GM23338 (cell line): ENCODE measurements at regions not wholly inside any gene's neighbourhood (a gene's known extent, or its start where the extent isn't known, plus 50 kb on each side); places are given as distances from the start of the nearest gene placed in this dataset.

Source experiments
- ATAC-seq: fragments of 200-7000 bp; cut with Tn5 transposase; 3 replicates; pipeline ENCODE4 v1.9.1; 2020
- DNase-seq: peaks from one replicate; pipeline ENCODE4 v3.0.0-alpha.2; 2015; ENCODE audit warnings: low spot score
- H2AFZ ChIP-seq: fragments of 200-600 bp; sonication (generic); 2 replicates; pipeline ENCODE4 v1.8.0; 2016; ENCODE audit warnings: antibody characterized with exemption, mild to moderate bottlenecking, moderate library complexity
- H3F3A ChIP-seq: fragments of 200-600 bp; sonication (generic); replicated peaks from 2 replicates; pipeline ENCODE4 v1.8.0; 2017; ENCODE audit warnings: antibody characterized with exemption, mixed run types, low read depth
- H3K27ac ChIP-seq: fragments of 200-600 bp; sonication (generic); 2 replicates; pipeline ENCODE4 v1.6.1; 2016; ENCODE audit warnings: low read depth
- H3K27me3 ChIP-seq: fragments of 200-600 bp; sonication (generic); 2 replicates; pipeline ENCODE4 v1.8.0; 2016; ENCODE audit warnings: mild to moderate bottlenecking, mixed run types, moderate library complexity; ENCODE audit not compliant: insufficient read depth
- H3K36me3 ChIP-seq: fragments of 200-600 bp; sonication (generic); 2 replicates; pipeline ENCODE4 v1.8.0; 2016; ENCODE audit warnings: mild to moderate bottlenecking; ENCODE audit not compliant: insufficient read depth
- H3K4me1 ChIP-seq: fragments of 200-600 bp; sonication (generic); 2 replicates; pipeline ENCODE4 v1.8.0; 2016; ENCODE audit warnings: mild to moderate bottlenecking, moderate library complexity; ENCODE audit not compliant: insufficient read depth
- H3K4me2 ChIP-seq: fragments of 200-600 bp; sonication (generic); 2 replicates; pipeline ENCODE4 v1.7.1; 2017; ENCODE audit warnings: mixed run types
- H3K4me3 ChIP-seq: fragments of 200-600 bp; sonication (generic); 2 replicates; pipeline ENCODE4 v1.6.1; 2016; ENCODE audit warnings: mixed run types
- H3K79me2 ChIP-seq: fragments of 200-600 bp; sonication (generic); replicated peaks from 2 replicates; pipeline ENCODE4 v1.8.0; 2017; ENCODE audit warnings: mild to moderate bottlenecking; ENCODE audit not compliant: insufficient read depth
- H3K9me2 ChIP-seq: fragments of 200-600 bp; sonication (generic); 2 replicates; pipeline ENCODE4 v1.8.0; 2017; ENCODE audit not compliant: insufficient read depth
- H4K20me1 ChIP-seq: fragments of 200-600 bp; sonication (generic); replicated peaks from 2 replicates; pipeline ENCODE4 v1.8.0; 2017; ENCODE audit warnings: mild to moderate bottlenecking; ENCODE audit not compliant: insufficient read depth
- H3K27ac Mint-ChIP-seq: 2 replicates; pipeline ENCODE4 v1.8.0; 2020; ENCODE audit warnings: inconsistent platforms, mild to moderate bottlenecking, moderate library complexity, mixed read lengths
- H3K27me3 Mint-ChIP-seq: 3 replicates; pipeline ENCODE4 v1.8.0; 2022; ENCODE audit warnings: low read depth, mild to moderate bottlenecking, moderate library complexity, mixed read lengths, inconsistent platforms; ENCODE audit not compliant: insufficient read depth, poor library complexity
- H3K36me3 Mint-ChIP-seq: 3 replicates; pipeline ENCODE4 v1.8.0; 2021; ENCODE audit warnings: low read depth, mild to moderate bottlenecking, inconsistent platforms, moderate library complexity, mixed read lengths
- H3K4me1 Mint-ChIP-seq: 3 replicates; pipeline ENCODE4 v1.8.0; 2020; ENCODE audit warnings: mild to moderate bottlenecking, inconsistent platforms, mixed read lengths
- H3K4me3 Mint-ChIP-seq: 3 replicates; pipeline ENCODE4 v1.8.0; 2021; ENCODE audit warnings: moderate library complexity, mild to moderate bottlenecking, inconsistent platforms, mixed read lengths
- H3K9me3 Mint-ChIP-seq: 3 replicates; pipeline ENCODE4 v1.8.0; 2020; ENCODE audit warnings: moderate library complexity, mild to moderate bottlenecking, inconsistent platforms, mixed read lengths
- CREB1 ChIP-seq: fragments of 250-450 bp; sonication (Bioruptor Pico); IDR thresholded peaks from 2 replicates; pipeline ENCODE4 v1.5.0; 2020; ENCODE audit warnings: low read depth, mild to moderate bottlenecking, moderate library complexity
- EZH2 ChIP-seq: fragments of 200-600 bp; sonication (generic); IDR thresholded peaks from one replicate; pipeline ENCODE4 v1.8.0; 2017; ENCODE audit warnings: antibody characterized with exemption, mild to moderate bottlenecking, low read depth; ENCODE audit not compliant: unreplicated experiment
- EZH2phosphoT487 ChIP-seq: fragments of 200-600 bp; sonication (generic); IDR thresholded peaks from one replicate; pipeline ENCODE4 v1.8.1; 2018; ENCODE audit warnings: antibody characterized with exemption; ENCODE audit not compliant: unreplicated experiment
- JUNB ChIP-seq: IDR thresholded peaks from one replicate; pipeline ENCODE4 v1.6.1; 2016; ENCODE audit warnings: antibody characterized with exemption; ENCODE audit not compliant: unreplicated experiment
- NANOG ChIP-seq: IDR thresholded peaks from 2 replicates; pipeline ENCODE4 v1.6.1; 2016; ENCODE audit warnings: antibody characterized with exemption, borderline replicate concordance
- POLR2AphosphoS5 ChIP-seq: IDR thresholded peaks from 2 replicates; pipeline ENCODE4 v1.6.1; 2016; ENCODE audit warnings: antibody characterized with exemption, low read depth
- STAT1 ChIP-seq: IDR thresholded peaks from one replicate; pipeline ENCODE4 v1.6.1; 2016; ENCODE audit warnings: antibody characterized with exemption; ENCODE audit not compliant: unreplicated experiment
- ZNF114 ChIP-seq: fragments of 250-450 bp; sonication (Bioruptor Pico); IDR thresholded peaks from 2 replicates; pipeline ENCODE4 v1.5.0; 2020; ENCODE audit warnings: mild to moderate bottlenecking, moderate library complexity
- ZNF331 ChIP-seq: fragments of 250-450 bp; sonication (Bioruptor Pico); IDR thresholded peaks from 2 replicates; pipeline ENCODE4 v1.5.0; 2020; ENCODE audit warnings: low read depth, mild to moderate bottlenecking, moderate library complexity
- TF ChIP-seq, protein P1 (sequence below): fragments of 250-450 bp; sonication (Bioruptor Pico); IDR thresholded peaks from 2 replicates; pipeline ENCODE4 v1.5.0; 2020; ENCODE audit warnings: mild to moderate bottlenecking, moderate library complexity
- TF ChIP-seq, protein P2 (sequence below): IDR thresholded peaks from one replicate; pipeline ENCODE4 v1.6.1; 2018; ENCODE audit warnings: antibody characterized with exemption; ENCODE audit not compliant: unreplicated experiment
- TF ChIP-seq, protein P3 (sequence below), 2 experiments: fragments of 200-600 bp in 1 of 2; sonication (generic) in 1 of 2; conservative IDR thresholded peaks; 2 replicates each; pipeline versions ENCODE4 v1.5.1 to v1.6.1; 2016 to 2017; ENCODE audit warnings: antibody characterized with exemption in 2 of 2, low read depth in 2 of 2, mild to moderate bottlenecking in 2 of 2, moderate library complexity in 1 of 2
- TF ChIP-seq, protein P4 (sequence below): IDR thresholded peaks from 2 replicates; pipeline ENCODE4 v1.6.1; 2016; ENCODE audit warnings: antibody characterized with exemption

DNA sequence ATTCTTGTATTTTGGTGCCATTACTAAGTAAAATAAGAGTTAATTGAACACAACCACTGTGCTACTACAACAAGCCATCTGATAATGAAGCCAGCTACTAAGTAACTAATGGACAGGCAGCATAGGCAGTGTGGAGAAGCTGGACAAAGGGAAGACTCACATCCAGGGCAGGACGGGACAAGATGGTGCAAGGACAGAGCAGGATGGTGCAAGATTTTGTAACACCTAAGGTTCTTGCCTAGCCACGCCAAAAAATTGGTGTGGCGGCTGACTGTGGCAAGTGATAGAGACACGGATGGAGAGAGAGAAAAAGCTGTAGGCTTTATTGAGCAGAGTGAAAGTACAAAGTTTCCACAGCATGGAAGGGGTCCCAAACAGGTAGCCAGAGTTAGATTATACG is 114.0 kb upstream of the VANGL1 start (continued):
- TF ChIP-seq EZH2 (no peak), JUNB (no peak), CREB1 (no peak), ZNF114 (CRISPR knock-in tag) (no peak), NANOG (no peak)

DNA sequence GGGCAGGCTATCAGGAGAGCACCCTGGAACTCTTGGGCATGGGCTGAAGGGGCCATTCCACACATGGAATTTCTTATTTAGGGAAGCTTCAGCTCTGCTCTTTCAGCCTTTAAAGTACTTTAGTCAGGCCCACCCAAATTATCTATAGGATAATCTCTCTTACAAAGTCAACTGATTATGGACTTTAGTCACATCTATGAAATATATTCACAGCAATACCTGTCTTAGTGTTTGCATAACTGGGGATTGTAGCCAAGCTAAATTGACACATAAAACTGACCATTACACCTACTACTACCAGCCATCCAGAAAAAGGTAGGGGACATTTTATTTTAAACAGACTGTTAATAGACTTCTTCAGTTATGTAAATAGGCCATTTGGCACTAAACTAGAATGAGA is 114.9 kb upstream of the VANGL1 start:
- no peak for DNase-seq
- H3K9me3 Mint-ChIP-seq, result no peaks in the 10 kb centered on the region
- no peak; the same call in 2 of the 3 replicates for ATAC-seq
- no peaks in the 10 kb centered on the region for H3K36me3 Mint-ChIP-seq
- H3K4me1 Mint-ChIP-seq, result peaks cover 35% of the 10 kb centered on the region
- no peak overlapping the region for H3K4me3 ChIP-seq
- no peak overlapping the region for H3K27ac Mint-ChIP-seq
- no peak overlapping the region for H3K4me3 Mint-ChIP-seq
- no peaks in the 10 kb centered on the region for H3K27me3 ChIP-seq
- no peak for TF ChIP-seq EZH2phosphoT487
- TF ChIP-seq POLR2AphosphoS5, result no peak
- TF ChIP-seq, protein P1, sequence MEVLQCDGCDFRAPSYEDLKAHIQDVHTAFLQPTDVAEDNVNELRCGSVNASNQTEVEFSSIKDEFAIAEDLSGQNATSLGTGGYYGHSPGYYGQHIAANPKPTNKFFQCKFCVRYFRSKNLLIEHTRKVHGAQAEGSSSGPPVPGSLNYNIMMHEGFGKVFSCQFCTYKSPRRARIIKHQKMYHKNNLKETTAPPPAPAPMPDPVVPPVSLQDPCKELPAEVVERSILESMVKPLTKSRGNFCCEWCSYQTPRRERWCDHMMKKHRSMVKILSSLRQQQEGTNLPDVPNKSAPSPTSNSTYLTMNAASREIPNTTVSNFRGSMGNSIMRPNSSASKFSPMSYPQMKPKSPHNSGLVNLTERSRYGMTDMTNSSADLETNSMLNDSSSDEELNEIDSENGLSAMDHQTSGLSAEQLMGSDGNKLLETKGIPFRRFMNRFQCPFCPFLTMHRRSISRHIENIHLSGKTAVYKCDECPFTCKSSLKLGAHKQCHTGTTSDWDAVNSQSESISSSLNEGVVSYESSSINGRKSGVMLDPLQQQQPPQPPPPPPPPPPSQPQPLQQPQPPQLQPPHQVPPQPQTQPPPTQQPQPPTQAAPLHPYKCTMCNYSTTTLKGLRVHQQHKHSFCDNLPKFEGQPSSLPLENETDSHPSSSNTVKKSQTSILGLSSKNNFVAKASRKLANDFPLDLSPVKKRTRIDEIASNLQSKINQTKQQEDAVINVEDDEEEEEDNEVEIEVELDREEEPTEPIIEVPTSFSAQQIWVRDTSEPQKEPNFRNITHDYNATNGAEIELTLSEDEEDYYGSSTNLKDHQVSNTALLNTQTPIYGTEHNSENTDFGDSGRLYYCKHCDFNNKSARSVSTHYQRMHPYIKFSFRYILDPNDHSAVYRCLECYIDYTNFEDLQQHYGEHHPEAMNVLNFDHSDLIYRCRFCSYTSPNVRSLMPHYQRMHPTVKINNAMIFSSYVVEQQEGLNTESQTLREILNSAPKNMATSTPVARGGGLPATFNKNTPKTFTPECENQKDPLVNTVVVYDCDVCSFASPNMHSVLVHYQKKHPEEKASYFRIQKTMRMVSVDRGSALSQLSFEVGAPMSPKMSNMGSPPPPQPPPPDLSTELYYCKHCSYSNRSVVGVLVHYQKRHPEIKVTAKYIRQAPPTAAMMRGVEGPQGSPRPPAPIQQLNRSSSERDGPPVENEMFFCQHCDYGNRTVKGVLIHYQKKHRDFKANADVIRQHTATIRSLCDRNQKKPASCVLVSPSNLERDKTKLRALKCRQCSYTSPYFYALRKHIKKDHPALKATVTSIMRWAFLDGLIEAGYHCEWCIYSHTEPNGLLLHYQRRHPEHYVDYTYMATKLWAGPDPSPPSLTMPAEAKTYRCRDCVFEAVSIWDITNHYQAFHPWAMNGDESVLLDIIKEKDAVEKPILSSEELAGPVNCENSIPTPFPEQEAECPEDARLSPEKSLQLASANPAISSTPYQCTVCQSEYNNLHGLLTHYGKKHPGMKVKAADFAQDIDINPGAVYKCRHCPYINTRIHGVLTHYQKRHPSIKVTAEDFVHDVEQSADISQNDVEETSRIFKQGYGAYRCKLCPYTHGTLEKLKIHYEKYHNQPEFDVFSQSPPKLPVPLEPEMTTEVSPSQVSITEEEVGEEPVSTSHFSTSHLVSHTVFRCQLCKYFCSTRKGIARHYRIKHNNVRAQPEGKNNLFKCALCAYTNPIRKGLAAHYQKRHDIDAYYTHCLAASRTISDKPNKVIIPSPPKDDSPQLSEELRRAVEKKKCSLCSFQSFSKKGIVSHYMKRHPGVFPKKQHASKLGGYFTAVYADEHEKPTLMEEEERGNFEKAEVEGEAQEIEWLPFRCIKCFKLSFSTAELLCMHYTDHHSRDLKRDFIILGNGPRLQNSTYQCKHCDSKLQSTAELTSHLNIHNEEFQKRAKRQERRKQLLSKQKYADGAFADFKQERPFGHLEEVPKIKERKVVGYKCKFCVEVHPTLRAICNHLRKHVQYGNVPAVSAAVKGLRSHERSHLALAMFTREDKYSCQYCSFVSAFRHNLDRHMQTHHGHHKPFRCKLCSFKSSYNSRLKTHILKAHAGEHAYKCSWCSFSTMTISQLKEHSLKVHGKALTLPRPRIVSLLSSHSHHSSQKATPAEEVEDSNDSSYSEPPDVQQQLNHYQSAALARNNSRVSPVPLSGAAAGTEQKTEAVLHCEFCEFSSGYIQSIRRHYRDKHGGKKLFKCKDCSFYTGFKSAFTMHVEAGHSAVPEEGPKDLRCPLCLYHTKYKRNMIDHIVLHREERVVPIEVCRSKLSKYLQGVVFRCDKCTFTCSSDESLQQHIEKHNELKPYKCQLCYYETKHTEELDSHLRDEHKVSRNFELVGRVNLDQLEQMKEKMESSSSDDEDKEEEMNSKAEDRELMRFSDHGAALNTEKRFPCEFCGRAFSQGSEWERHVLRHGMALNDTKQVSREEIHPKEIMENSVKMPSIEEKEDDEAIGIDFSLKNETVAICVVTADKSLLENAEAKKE, result no peak
- no peak for TF ChIP-seq STAT1
- TF ChIP-seq, protein P2, sequence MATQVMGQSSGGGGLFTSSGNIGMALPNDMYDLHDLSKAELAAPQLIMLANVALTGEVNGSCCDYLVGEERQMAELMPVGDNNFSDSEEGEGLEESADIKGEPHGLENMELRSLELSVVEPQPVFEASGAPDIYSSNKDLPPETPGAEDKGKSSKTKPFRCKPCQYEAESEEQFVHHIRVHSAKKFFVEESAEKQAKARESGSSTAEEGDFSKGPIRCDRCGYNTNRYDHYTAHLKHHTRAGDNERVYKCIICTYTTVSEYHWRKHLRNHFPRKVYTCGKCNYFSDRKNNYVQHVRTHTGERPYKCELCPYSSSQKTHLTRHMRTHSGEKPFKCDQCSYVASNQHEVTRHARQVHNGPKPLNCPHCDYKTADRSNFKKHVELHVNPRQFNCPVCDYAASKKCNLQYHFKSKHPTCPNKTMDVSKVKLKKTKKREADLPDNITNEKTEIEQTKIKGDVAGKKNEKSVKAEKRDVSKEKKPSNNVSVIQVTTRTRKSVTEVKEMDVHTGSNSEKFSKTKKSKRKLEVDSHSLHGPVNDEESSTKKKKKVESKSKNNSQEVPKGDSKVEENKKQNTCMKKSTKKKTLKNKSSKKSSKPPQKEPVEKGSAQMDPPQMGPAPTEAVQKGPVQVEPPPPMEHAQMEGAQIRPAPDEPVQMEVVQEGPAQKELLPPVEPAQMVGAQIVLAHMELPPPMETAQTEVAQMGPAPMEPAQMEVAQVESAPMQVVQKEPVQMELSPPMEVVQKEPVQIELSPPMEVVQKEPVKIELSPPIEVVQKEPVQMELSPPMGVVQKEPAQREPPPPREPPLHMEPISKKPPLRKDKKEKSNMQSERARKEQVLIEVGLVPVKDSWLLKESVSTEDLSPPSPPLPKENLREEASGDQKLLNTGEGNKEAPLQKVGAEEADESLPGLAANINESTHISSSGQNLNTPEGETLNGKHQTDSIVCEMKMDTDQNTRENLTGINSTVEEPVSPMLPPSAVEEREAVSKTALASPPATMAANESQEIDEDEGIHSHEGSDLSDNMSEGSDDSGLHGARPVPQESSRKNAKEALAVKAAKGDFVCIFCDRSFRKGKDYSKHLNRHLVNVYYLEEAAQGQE, result no peak
- TF ChIP-seq ZNF114 (CRISPR knock-in tag), result no peak
- no peak for TF ChIP-seq ZNF331 (CRISPR knock-in tag)
- TF ChIP-seq EZH2, result no peak
- TF ChIP-seq, protein P3, sequence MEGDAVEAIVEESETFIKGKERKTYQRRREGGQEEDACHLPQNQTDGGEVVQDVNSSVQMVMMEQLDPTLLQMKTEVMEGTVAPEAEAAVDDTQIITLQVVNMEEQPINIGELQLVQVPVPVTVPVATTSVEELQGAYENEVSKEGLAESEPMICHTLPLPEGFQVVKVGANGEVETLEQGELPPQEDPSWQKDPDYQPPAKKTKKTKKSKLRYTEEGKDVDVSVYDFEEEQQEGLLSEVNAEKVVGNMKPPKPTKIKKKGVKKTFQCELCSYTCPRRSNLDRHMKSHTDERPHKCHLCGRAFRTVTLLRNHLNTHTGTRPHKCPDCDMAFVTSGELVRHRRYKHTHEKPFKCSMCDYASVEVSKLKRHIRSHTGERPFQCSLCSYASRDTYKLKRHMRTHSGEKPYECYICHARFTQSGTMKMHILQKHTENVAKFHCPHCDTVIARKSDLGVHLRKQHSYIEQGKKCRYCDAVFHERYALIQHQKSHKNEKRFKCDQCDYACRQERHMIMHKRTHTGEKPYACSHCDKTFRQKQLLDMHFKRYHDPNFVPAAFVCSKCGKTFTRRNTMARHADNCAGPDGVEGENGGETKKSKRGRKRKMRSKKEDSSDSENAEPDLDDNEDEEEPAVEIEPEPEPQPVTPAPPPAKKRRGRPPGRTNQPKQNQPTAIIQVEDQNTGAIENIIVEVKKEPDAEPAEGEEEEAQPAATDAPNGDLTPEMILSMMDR (conservative IDR thresholded peaks at IDR 0.05; ENCODE audit: low read depth in 2 of 2), result no peak
- no peak for TF ChIP-seq JUNB
- no peak for TF ChIP-seq NANOG
- no peak for TF ChIP-seq CREB1
- TF ChIP-seq, protein P4, sequence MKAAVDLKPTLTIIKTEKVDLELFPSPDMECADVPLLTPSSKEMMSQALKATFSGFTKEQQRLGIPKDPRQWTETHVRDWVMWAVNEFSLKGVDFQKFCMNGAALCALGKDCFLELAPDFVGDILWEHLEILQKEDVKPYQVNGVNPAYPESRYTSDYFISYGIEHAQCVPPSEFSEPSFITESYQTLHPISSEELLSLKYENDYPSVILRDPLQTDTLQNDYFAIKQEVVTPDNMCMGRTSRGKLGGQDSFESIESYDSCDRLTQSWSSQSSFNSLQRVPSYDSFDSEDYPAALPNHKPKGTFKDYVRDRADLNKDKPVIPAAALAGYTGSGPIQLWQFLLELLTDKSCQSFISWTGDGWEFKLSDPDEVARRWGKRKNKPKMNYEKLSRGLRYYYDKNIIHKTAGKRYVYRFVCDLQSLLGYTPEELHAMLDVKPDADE, result no peak
- H3K36me3 ChIP-seq, result no peaks in the 10 kb centered on the region
- H4K20me1 ChIP-seq, result no peaks in the 10 kb centered on the region
- no peak overlapping the region for H3K27ac ChIP-seq
- no peaks in the 10 kb centered on the region for H3F3A ChIP-seq
- peak overlapping the region; percentile 14; the same call in 1 of the 2 replicates for H3K4me2 ChIP-seq
- no peak overlapping the region for H2AFZ ChIP-seq
- H3K9me2 ChIP-seq, result no peaks in the 10 kb centered on the region
- H3K79me2 ChIP-seq, result no peaks in the 10 kb centered on the region
- H3K4me1 ChIP-seq, result peaks cover 28% of the 10 kb centered on the region
- no peaks in the 10 kb centered on the region for H3K27me3 Mint-ChIP-seq
